ENCODE measurements at regions not wholly inside any gene's neighbourhood (a gene's known extent, or its start where the extent isn't known, plus 50 kb on each side); places are given as distances from the start of the nearest gene placed in this dataset.

DNA sequence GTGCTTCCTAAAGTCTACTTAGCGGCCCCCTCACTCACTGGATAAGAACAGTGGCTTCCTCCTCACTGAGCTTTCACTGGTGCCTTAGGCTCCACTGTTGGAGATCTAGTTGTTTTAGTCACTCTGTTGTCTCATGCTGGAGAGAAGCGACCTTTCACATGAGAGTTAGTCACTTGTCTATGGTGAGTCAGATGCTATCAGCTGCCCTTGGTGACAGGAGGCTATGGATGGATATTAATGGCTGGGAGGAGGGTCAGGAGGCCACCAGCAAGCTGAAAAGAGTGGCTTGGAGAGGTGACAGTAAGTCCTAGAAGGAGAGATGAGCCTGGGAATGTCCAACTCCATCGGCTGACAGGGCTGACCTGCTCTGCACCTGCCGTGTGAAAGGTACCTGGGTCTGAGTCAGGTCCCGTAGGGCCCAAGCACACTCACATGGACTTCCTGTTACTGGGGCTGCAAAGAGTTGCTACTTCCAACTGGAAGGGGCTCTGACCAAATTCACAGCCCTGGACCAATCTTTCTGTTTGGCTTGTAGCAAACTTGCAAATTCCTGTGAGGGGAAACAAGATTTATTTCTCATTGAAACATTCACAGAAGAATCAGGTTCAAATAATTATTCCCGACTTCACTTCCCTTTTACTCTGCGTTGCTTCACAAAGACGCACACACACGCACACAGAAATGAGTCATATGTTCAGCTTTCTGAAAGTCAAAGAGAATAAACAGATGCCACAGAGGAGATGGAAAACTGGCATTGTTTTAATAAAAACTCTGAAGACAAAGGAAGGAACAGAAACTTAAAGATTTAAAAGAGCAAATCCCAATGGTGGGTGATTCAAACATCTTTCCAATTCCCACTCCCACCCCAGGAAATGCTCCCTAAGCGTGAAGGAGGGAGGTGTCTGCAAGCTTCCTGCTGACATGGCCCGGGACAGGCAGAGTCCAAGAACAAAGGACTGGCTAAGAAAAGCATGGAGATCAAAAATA is 203.5 kb upstream of the TWIST2 start:
- TF ChIP-seq CTCF (IDR thresholded peaks at IDR 0.05; ENCODE audit: insufficient read depth, low read length, poor library complexity, severe bottlenecking) (no peak), EZH2phosphoT487 (conservative IDR thresholded peaks at IDR 0.05; ENCODE audit: low read length) (no peak)
